ENCODE measurements at regions not wholly inside any gene's neighbourhood (a gene's known extent, or its start where the extent isn't known, plus 50 kb on each side); places are given as distances from the start of the nearest gene placed in this dataset.

DNA sequence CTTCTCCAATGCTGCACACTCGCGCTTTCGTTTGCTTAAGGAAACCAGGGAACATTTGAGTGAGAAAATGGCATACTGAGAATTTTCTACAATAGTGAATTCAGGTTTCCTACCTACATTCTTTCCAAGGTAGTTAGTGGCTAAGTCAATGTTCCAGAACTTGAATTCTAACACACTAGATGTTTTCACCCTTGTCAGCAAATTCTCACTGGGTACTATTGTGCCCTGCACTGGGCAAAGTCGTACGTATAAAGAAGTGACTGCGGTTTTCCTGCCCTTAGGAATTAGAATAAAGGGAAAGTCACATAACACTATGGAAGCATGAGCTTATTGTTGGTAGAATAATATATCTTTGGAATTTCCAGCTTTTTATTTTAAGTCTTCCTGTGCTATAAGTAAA, 119.2 kb upstream of the TNFSF11 start:
- no peak for TF ChIP-seq EZH2 (IDR thresholded peaks at IDR 0.05; ENCODE audit: low read length, unreplicated experiment)
- TF ChIP-seq, protein P1, sequence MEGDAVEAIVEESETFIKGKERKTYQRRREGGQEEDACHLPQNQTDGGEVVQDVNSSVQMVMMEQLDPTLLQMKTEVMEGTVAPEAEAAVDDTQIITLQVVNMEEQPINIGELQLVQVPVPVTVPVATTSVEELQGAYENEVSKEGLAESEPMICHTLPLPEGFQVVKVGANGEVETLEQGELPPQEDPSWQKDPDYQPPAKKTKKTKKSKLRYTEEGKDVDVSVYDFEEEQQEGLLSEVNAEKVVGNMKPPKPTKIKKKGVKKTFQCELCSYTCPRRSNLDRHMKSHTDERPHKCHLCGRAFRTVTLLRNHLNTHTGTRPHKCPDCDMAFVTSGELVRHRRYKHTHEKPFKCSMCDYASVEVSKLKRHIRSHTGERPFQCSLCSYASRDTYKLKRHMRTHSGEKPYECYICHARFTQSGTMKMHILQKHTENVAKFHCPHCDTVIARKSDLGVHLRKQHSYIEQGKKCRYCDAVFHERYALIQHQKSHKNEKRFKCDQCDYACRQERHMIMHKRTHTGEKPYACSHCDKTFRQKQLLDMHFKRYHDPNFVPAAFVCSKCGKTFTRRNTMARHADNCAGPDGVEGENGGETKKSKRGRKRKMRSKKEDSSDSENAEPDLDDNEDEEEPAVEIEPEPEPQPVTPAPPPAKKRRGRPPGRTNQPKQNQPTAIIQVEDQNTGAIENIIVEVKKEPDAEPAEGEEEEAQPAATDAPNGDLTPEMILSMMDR (conservative IDR thresholded peaks at IDR 0.05; ENCODE audit: low read depth, low read length) = no peak
